ENCODE measurements at regions not wholly inside any gene's neighbourhood (a gene's known extent, or its start where the extent isn't known, plus 50 kb on each side); places are given as distances from the start of the nearest gene placed in this dataset.
"Not testable (repeated sequence)": the region's sequence is repeated elsewhere in the genome, so short reads cannot be mapped to it uniquely, and the experiment has no call there.

DNA sequence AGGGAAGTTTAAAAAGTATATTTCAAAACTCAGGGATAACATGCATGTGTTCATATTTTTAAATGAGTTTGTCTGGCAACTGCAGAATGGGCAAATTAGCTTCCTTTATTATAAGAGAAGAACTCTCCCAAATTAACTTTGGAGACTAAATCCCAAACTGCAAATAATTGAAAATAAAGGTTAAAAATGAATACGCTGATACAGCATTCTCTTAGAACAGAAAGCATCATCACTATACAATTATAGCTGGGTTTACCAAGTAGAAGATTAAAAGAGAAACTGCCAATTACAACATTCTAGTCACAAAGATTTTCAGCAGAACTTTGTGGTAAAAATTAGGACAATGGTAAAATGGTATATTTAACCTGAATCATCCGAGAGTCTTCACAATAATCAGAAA is 73.3 kb downstream of the OLFM4 start:
- no peak for DNase-seq (ENCODE audit: low spot score)

DNA sequence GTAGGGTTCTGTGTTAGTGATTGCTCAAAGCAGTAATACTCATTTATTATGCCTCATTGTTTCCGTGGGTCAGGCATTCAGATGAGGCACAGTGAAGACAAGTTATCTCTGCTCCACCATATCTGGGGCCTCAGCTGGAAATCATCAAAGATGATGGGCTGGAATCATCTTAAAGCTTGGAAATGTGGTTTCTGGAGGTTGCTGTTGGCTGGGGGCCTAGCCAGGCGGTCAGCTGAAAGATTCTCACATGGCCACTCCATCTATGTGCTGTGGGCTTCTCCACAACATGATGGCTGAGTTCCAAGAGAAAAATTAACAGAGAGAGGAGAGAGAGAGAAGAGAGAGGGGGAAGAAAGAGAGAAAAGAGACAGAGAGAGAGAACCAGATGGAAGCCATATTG is 75.5 kb downstream of the OLFM4 start:
- DNase-seq (ENCODE audit: low spot score) = no peak

DNA sequence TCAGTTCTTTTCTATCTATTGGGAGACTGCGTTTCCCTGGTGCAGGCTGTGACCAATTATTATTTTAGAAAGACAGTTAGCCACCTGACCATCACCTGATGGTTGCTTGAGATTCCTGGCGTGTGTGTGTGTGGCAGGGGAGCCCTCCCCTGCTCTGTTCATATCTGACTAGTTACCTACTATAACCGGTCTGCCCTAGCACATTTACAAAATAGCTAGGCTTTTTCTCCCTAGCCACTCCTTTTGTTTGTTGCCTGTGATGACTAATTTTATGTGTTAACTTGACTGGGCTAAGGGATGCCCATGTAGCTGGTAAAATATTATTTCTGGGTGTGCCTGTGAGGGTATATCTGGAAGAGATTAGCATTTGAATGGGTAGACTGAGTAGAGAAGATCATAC is 76.9 kb downstream of the OLFM4 start:
- no peak for DNase-seq (ENCODE audit: low spot score)

DNA sequence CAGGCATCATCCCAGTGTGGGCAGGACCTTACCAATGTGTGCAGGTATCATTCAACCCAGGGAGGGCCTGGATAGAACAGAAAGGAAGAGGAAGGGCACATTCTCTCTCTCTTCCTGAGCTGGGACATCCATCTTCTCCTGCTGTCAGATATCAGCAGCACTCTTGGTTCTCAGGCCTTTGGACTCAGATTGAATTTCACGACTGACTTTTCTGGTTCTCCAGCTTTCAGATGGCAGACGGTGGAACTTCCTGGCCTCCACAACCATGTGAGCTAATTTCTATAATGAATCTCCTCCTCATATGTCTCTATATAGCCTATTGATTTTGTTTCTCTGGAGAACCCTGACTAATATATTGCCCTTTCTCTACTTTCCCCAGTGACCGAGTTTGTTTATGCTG is 77.3 kb downstream of the OLFM4 start:
- no peak for DNase-seq (ENCODE audit: low spot score)

DNA sequence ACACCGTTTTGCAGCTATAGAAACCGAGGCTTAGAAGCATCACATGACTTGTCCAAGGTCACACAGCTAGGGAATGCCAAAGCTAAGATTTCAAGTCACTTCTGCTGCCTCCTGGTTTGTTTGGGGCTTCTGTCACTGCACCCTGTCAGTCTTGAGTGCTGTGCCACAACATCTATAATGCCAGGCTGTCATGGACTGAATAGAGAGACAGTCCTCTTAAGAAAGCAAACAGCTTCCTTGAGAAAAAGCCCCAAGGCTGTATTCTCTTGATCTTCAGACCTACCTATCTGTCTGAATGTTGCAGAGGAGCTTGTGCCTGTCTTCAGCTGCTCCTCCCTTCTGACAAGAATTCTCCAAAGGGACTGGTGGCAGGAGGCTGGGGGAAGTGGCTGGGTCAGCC is 81.6 kb downstream of the OLFM4 start:
- no peak for DNase-seq (ENCODE audit: low spot score)

DNA sequence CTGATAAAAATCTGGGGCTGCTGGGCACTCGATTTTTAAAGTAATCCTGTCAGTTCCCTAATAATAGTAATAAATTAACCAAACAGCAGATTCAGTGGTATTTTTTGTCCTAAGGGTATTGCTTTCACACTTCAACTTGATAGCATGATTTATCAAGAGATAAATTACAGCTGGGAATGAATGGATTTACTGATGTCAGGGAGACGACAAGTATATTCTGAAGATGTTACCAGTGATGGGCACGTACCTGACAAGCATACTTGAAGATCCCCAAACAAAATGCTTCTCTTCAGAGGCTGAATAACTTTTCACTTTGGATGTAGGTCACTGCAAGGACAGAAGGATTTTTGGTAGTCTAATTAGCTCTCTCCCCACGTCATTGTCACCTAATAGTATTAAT is 82.0 kb downstream of the OLFM4 start:
- no peak for DNase-seq (ENCODE audit: low spot score)

DNA sequence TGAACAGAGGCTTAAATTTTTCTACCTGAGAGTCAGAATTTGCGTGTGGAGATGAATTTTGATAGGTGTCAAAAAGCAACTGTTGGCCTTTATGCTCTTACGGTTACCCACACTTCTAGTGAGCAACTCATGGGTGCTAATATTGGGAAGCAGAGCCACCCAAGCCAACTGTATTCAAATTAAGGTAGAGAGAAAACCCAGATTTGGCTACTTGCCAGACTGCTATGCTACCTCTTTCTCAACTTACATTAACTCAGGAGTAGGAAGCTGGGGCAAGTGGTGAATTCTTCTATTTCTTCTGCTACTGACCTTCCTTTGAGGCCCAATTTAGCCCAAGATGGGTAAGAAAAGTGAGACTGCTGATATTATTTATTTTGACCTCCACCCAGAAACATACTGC is 83.9 kb downstream of the OLFM4 start:
- no peak for DNase-seq (ENCODE audit: low spot score)

DNA sequence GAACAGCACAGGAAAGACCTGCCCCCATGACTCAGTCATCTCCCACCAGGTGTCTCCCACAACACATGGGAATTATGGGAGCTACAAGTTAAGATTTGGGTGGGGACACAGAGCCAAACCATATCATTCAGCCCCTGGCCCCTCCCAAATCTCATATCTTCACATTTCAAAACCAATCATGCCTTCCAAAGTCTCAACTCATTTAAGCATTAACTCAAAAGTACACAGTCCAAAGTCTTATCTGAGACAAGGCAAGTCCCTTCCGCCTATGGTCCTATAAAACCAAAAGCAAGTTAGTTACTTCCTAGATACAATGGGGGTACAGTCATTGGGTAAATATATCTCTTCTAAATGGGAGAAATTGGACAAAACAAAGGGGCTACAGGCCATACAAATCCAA is 88.4 kb downstream of the OLFM4 start:
- DNase-seq (ENCODE audit: low spot score) = not testable (repeated sequence)

DNA sequence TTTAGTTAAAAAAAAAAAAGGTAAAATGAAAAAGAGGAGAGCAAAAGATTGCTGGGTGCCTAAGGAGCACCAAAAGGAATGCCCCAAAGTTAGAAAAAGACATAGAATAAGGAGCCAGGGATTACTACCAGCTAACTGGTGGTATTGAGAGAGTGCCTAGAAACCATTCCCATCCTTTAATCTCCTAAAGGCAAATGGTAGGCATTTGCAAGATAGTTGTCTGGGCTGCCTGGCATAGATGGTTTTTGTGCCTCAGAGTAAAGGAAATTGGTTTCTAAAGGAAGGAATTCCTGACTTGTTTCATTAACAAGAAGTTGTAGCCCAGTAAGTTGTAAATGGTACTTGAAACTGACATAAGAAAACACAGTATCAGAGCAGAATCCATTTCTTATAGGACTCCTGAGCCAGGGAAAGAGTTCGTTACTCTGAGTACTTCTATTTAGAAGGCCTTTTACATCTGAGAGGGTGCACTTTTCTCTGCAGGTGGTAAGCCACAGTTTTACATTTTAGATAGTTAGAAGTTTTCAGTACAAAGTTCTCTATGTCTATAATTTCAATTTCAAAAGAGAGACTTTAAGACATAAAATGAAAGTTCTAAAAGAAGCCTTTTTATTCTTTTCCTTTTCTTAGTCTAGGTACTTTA is 92.6 kb downstream of the OLFM4 start:
- DNase-seq (ENCODE audit: low spot score) = no peak

DNA sequence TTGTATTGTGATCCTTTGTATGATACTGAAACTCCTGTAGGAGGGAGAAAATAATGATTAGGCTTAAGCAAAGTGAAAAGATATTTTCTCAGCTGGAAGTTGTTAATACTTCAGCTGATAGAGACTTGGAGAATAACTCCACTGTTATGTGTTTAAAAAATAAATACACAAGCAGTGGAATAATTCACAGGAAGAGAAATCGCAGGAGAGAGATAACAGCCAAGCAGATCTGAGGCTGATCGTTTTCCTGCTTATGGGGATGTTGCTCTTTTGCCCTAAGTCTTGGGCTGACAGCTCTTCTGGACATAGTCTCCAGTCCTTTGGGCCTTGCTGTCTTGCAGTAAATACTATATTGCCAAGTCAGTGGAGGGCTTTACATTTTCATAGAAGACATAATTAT is 93.3 kb downstream of the OLFM4 start:
- no peak for DNase-seq (ENCODE audit: low spot score)

DNA sequence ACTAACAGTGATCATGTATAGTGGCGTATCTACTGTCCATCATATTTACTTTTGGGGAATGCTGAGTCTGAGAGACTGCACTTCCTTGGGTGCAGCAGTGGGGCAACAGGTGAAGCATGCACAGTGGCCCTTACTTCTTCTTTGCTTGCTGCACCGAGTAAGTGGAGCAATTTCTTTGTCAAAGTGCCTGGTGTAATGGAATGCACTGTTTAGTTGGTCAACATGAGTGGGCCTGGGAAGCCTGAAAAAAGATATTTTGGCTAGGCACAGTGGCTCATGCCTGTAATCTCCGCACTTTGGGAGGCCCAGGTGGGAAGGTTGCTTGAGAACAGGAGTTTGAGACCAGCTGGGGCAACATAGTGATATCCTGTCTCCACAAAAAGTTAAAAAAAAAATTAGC is 94.9 kb downstream of the OLFM4 start:
- DNase-seq (ENCODE audit: low spot score) = no peak

DNA sequence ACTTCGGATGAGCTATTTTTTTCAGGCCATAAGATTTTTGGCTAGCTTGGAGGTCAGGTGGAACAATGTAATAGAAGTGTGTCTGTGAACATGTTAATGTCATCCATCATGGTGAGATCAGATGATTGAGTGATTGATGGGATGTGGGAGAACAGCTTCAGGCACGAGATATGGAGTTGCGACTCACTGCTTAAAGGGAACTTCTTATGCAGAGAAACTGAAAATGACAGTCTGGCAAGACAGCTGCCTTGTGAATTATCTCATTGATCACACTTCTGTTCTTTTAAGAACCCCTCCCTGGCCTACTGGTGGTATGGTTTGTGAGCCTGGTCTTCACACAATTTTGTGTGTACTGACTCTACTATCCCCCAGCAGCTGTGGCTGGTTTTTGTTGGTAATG is 96.0 kb downstream of the OLFM4 start:
- no peak for DNase-seq (ENCODE audit: low spot score)

DNA sequence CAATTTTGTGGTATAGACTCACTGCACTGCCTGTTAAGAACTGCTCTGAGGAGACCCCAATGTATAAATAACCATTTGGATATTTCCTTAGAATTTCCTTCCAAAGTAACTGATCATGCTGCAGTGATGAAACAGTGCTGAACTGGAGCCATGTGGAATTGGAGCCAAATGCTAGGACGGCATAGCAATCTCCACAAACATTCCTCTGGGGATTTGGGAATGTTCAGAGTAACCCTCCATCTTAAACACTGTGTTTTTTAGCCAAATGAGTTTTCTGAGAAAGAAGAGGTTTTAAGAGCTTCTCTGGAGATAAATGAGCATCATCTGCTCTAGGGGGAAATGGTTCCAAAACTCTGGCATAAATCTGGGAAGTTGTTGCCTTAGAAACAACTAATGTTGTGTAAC is 98.2 kb downstream of the OLFM4 start:
- DNase-seq (ENCODE audit: low spot score) = no peak

DNA sequence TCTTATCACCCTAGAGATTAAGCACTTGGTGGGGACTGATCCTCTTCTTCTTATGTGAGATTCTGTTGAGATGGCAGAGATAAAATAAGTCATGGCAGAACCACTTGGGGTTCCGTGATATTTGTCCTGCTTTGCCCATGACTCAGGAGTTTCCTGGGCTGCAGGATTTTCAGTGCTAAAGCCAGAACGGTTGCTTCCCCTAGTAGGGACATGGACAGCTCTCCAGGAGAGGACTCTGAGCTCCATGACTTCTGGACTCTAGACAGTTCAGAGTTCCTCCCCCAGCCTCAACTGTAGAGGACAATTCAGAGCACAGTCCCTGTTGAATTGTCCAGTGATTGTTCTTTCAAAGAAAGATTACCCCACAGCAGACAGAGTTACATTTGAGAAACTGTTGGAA is 98.8 kb downstream of the OLFM4 start:
- DNase-seq (ENCODE audit: low spot score) = no peak

DNA sequence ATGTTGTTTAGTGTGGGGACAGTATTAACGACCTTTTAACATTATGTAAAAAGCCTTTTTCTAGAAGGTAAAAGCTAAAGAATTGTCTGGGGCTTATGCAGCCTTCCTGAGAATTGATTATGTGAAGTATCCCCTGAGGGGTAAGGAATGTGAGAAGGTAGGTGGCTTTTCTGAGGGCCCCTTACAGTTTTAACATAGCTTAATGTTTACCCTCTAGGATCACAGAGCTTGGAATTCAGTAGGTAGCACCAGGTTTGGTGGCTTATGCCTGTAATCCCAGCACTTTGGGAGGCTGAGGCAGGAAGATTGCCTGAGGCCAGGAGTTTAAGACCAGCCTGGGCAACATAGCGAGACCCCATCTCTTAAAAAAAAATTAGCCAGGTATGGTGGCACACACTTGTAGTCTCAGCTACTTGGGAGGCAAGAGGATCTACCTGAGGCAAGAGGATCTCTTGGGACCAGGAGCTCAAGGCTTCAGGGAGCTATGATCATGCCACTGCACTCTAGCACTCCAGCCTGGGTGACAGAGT is 101.3 kb downstream of the OLFM4 start:
- DNase-seq (ENCODE audit: low spot score) = no peak

DNA sequence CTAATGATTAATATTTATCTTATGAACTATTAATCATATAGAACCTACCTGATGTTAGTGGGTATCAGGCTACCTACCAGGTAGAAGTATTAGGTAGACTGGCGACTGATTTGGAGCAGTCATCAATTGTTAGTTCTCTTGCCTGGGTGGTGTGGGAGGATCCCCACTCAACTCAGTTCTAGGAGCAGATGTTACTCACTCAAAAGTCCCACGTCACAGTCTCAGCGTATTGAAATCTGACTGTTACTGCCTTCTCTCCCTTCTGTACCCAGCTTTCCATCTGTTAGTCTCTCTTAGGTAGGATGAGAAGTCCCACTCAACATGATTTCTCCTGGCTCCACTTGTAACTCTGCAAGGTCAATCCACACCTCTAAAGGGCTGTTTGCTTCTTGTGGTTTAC is 102.7 kb downstream of the OLFM4 start:
- DNase-seq (ENCODE audit: low spot score) = peak; percentile 10

DNA sequence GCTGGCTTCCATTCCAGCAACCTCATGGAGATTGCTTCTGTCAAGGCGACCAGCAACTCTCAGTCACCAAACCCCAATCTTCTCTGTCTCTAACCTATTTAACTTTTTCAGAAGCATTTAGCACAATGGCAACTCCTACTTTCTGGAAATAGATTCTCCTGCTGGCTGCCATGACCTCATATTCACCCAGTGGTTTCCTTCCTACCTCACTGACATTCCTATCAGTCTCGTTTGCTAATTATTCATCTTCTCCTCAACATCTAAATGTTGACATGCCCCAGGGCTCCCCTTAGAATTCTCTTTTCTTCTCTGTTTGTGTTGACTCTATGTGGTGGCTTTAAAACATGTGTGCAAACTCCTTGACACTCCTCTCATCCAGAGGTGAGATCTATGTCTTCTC is 106.7 kb downstream of the OLFM4 start:
- DNase-seq (ENCODE audit: low spot score) = no peak

DNA sequence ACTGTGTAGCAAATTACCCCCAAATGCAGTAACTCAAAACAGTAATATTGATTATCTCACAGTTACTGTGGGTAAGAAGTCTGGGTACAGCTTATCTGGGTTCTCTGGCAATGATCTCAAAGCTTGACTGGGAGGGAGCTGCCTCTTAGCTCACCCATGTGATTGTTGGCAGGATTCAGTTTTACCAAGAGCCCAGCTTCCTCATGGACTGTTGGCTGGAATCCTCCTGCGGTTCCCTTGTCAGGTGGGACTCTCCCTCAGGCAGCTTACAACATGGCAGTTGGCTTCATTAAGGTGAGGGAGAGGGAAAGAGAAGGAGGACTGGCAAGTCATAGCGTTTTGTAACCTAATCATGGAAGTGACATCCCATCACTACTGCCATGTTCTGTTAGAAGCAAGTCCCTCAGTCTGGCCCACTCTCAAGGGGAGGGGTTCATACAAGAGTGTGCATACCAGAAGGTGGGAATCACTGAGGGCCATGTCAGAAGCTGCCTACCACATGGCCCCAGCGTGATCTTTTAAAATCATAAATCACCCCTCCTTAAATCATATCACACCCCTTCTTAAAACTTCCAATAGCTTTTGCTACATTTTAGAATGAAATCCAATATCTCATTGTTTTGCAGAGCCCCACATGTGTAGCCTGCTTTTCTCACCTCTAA is 108.1 kb downstream of the OLFM4 start:
- no peak for DNase-seq (ENCODE audit: low spot score)

DNA sequence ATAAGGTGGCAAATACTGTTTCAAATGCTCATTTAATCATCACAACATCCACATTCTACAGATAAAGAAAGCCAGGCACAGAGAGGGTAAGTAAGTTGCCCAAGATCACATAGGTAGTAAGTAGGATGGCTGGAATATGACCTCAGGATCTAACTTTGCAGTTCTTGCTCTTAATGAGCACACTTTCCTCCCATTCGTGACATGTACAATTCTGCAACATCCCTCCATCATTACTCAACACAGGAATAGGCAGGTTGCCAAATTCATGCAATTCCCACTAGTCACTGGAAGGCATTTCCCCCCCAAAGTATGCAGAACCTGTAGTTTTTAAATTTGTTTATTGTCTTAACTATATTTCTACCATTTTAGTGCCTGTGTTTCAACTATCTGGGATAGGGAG is 109.2 kb downstream of the OLFM4 start:
- DNase-seq (ENCODE audit: low spot score) = no peak

DNA sequence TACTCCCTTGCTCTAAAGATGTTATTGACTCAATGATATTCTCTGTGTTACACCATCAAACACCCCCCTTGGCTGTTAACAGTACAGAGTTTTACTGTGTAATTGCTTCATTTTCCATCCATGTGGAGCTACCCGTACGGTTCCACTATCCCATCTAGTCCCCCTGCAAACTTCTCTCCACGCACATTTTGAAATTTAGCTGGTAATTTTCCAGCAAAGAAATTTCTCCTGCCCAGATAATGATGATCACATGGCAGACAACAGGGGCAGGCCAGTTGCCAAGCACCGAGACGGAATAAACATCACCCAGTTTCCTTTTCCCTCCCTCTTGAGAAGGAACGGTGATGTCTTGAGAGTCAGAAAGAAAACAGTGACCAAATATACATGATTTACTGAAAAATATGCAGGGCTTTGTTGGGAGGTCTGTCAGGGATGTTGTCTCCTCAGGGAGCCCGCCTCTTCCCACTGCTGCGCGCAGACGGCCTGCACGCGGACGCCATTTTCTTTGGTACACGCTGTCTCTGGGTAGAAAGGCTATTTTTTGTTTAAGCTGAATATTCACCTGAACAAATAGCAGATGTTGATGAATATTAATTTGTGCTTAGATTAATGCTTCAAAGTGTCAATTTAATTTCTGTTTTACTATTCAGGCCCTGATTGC is 109.9 kb downstream of the OLFM4 start:
- DNase-seq (ENCODE audit: low spot score) = no peak

DNA sequence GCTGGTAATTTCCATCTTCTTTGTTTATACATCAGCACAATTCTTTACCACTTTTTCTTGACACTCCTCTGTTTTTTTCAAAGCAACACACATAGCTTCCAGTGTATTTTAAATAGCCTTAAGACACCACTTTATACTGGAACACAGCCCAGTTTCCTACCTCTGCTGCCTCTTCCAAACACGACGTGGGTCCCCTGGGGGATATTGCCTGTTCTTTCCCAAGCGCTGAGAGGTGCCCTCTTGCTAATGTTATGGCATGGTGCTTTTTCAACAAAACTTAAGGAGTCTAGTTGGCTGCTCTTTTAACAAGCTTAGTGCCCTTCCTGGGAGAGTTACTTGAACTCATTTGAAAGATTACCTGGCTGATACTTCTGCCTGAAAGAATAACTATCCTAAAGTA is 112.7 kb downstream of the OLFM4 start:
- no peak for DNase-seq (ENCODE audit: low spot score)

DNA sequence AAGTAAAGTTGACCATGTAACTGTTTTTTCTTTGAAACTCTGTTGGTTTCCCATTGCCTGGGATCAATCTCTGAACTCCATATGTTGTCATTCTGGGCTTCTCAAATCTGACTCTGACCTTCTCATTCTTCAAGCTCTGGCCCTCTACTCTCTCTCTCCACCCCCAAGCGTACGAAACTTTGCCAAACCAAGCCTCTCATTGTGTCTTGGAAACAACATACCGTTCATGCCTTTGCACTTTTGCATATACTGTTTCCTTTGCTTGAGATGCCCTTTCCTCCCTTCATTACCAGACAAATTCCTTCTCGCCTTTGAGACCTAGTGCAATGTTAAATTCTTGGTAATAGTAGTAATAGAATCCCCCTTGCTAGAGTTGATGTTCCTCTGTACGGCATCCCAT is 113.7 kb downstream of the OLFM4 start:
- DNase-seq (ENCODE audit: low spot score) = no peak

DNA sequence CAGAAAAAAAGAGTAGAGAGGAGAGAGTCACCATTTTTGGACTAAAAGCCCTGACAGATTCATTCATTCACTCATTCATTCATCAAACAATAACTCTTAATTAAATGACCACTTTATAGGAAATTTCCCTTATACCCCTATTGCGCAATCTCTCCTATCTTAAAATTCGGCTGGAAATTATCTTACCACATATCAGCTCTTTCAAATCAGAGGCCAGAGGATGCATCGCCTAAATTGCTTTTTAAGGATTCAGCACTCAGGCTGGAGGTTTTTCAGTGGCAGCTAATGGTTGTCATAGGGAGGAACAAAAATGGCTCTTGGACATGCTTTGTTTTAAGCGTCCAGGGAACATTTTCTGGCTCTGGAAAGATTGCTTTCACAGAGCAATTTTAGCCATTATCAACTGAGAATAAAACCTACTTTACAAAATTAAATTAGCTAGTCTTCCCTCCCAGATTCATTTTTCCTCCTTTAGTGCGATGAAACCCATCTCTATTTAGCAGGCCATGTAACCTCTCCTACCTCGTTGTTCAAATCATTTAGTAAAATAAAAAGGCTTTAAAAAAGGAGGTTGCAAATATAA is 115.2 kb downstream of the OLFM4 start:
- DNase-seq (ENCODE audit: low spot score) = no peak

All from putamen (tissue), 1 donor.